Inflammatory macrophage treated with lipopolysaccharide for 4 hours (primary cell): ENCODE measurements at regions not wholly inside any gene's neighbourhood (a gene's known extent, or its start where the extent isn't known, plus 50 kb on each side); places are given as distances from the start of the nearest gene placed in this dataset.
"Not testable (repeated sequence)": the region's sequence is repeated elsewhere in the genome, so short reads cannot be mapped to it uniquely, and the experiment has no call there.

Source experiments
- DNase-seq: peaks from one replicate; pipeline ENCODE4 v3.0.0-alpha.2; 2020

DNA sequence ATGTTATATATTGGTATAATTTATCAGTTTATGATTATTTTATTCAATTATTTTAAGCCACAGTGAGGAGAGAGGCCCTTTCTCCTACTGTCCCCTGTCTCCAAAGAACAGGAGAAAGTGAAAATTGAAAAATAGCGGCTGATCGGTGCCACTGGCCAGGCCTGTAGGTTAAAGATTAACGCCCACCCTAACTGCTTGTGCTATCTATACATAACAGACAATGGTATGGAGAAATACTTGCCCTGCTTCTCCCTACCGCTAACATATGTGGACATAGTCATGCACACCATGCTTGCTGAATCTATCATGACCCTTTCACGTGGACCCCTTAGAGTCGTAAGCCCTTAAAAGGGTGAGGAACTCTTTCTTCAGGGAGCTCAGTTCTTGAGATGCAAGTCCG lies 67.5 kb downstream of the EIF1AY start:
- no peak for DNase-seq

DNA sequence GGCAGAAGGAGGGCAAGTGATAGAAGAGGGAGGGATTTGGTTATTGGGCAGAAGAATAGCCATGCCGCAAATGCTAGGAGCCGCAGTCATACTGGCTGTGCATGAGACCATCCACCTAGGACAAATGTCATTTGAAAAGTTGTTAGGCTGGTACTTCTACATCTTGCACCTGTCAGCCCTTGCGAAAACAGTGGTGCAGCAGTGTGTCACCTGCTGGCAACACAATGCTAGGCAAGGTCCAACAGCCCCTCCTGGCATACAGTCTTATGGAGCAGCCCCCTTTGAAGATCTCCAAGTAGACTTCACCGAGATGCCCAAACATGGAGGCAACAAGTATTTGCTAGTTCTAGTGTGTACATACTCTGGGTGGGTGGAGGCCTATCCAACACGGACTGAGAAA lies 72.7 kb downstream of the EIF1AY start:
- no peak for DNase-seq

DNA sequence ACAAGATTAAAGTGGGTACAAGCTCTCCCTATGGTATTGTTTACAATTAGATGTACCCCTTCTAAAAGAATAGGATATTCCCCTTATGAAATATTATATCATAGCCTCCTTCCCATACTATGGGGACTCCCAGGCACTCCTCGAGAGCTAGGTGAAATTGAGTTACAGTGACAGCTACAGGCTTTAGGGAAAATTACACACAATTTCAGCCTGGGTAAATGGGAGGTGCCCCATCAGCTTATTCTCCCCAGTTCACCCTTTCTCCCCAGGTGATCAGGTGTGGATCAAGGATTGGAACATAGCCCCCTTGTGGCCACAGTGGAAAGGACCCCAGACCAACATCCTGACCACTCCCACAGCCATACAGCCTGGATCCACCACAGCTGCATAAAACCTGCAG lies 73.3 kb downstream of the EIF1AY start:
- not testable (repeated sequence) for DNase-seq

DNA sequence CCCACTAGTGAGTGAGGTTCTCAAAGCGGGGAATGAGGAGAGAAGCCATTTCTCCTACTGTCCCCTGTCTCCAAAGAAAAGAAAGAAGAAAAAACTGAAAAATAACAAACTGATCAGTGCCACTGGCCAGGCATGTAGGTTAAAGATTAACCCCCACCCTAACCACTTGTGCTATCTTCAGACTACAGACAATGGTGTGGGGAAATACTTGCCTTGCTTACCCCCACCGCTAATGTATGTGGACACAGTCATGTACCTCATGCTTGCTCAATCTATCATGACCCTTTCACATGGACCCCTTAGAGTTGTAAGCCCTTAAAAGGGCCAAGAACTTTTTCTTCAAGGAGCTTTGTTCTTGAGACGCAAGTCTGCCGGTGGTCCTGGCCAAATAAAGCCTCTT lies 75.9 kb downstream of the EIF1AY start:
- DNase-seq, result no peak

DNA sequence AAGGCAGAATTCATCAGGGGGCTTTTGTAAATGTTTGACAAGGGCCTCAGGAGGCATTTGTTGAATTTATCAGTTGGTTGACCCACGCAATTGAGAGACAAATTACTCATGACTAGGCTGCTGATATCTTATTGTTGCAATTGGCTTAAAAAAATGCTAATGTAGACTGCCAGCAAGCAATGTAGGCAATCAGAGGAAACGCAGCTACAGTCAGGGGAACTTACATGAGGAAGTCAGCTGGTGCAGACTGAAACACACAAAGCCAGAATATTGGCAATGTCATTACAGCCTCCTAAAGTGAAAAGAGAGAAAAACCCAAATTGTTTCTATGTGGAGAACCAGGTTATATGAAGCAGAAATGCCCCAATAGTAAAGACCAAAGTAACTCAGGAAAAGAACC lies 83.9 kb downstream of the EIF1AY start:
- peak; percentile 37 for DNase-seq

DNA sequence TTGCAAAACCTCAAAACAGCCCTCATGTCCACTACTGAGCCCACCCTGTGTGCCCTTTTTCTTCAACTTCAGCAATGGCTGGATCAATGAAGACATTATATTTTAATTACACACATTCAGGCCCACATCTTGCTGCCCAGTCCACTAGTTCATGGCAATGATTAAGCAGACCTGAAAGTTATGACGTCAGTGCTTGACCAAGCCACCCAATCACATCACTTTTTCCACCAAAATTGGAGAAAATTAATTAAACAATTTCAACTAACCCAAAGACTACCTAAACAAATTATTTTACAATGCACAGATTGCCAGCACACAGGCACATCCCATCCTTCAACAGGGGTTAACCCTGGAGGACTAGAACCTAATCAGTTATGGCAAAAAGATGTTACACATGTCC lies 86.6 kb downstream of the EIF1AY start:
- DNase-seq, result no peak

DNA sequence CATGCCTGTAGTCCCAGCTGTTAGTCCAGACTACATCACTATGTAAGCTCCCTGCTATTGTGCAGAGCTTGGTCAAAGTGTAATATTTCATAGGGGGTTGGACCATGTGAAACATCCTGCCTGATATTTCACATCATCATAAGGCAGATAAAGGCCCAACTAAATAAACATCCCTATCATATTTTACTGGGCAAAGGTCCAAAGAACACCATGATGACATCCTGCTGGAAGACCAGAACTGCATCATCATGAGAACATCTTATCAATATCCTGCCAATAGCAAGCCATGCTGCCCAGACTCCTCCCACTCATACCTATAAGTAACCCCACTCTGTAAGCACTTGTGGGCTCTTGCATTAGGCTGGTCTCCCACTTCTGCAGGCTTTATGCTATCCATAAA lies 88.6 kb downstream of the EIF1AY start:
- no peak for DNase-seq

DNA sequence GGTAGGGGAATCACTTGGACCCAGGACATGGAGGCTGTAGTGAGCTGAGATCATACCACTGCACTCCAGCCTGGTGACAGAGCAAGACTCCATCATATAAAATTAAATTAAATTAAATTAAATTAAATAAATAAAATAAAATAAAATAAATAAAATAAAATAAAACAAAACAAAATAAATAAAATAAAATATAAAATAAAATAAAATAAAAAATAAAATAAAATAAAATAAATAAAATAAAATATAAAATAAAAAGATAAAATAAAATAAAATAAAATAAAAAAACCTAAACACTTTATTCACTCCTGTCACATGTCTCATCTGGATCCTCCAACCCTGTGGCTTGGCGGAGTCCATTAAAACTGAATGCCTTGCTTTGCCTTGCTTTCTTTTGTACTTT lies 89.8 kb downstream of the EIF1AY start:
- not testable (repeated sequence) for DNase-seq

DNA sequence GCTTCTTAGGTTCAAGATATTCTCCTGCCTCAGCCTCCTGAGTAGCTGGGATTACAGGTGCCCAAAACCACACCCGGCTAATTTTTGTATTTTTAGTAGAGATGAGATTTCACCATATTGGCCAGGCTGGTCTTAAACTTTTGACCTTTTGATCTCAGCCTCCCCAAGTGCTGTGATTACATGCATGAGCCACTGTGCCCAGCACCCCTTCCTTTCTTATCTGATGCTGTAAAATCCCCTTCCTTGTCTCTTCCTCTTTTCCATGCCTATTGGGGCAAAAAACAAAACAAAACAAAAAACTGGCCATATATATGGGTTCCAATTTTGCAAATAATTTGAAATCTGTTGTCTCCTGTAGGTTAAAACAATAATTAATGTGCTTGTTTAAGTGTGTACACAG lies 74.0 kb upstream of the RPS4Y2 start:
- DNase-seq, result no peak

DNA sequence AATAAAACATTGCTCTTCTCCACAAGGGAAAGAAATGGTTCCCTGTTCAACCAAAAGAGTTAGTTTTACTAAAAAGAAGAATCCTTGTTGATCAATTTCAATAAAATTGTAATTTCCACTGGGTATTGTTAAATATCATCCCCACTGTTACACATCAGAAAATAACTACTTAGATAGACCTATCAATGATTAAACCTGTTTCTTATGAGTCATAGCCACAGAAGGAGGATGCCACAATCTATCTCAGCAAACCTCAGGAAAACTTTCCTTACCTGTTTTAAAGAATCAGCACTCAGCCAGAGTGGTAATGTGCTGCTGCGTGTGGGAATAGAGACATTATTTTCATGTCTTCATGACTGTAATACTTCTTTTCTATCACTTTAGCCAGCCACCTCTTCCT lies 72.5 kb upstream of the RPS4Y2 start:
- no peak for DNase-seq

DNA sequence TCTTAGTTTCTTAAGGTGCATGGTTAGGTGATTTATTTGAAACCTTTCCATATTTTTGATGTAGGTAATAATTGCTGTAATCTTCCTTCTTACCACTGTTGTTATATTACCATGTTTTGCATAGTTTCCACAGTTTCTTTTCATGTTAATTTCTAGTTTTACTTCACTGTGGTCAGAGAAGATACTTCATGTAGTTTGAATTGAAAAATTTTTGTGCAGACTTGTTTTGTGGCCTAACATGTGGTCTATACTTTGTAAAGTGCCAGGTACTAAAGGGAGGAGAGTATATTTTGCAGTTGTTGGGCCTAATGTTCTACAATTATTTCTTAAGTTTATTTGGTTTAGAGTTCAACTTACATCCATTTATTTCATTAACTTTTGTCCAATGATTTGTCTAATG lies 69.2 kb upstream of the RPS4Y2 start:
- no peak for DNase-seq
